ENCODE measurements at regions not wholly inside any gene's neighbourhood (a gene's known extent, or its start where the extent isn't known, plus 50 kb on each side); places are given as distances from the start of the nearest gene placed in this dataset.

- Histone ChIP-seq H4K20me1 (ENCODE audit: insufficient read depth, low read length) (no peaks in the 10 kb centered on the region), H3K9ac (ENCODE audit: low read length) (no peak overlapping the region), H3K27me3 (ENCODE audit: low read depth, low read length) (no peaks in the 10 kb centered on the region), H2AFZ (ENCODE audit: low read depth, low read length) (no peak overlapping the region), H3K36me3 (replicated peaks; ENCODE audit: low read depth, low read length) (no peaks in the 10 kb centered on the region), H3K4me3 (ENCODE audit: low read length) (no peak overlapping the region), H3K4me1 (ENCODE audit: low read length) (peaks cover 27% of the 10 kb centered on the region), H3K27ac (ENCODE audit: low read length) (no peak overlapping the region), H3K4me2 (ENCODE audit: low read length) (no peak overlapping the region), H3K9me3 (ENCODE audit: insufficient read depth, low read length) (no peaks in the 10 kb centered on the region), H3K79me2 (ENCODE audit: low read length) (no peaks in the 10 kb centered on the region)
- TF ChIP-seq CTCF (IDR thresholded peaks at IDR 0.05; ENCODE audit: low read depth, low read length), result no peak
- no peak for TF ChIP-seq EZH2phosphoT487 (IDR thresholded peaks at IDR 0.05; ENCODE audit: low read depth)
Measured at GRCh38 chr2:64262071-64262470, 117.9 kb upstream of the PELI1 start.

DNA sequence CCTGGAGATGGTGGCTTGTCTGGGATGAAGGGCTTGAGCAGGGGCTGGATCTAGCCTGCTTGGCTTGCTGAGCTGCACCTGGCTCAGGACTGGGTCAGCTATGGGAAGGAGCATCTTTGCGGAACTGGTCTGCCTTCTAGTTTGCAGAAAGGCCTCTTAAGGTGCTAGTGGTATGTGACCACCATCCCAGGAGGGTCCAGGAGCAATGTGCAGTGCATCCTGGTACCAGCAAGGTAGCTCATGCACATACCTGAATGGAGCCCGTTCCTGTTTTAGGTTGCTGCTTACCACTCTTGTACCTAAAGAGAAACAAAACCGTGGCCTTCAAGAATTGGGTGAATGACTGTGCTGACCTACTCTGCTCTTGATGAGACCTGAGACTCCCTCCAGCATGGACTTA, 118.6 kb upstream of the PELI1 start:
- Histone ChIP-seq H4K20me1 (ENCODE audit: insufficient read depth, low read length) (no peaks in the 10 kb centered on the region), H3K9me3 (ENCODE audit: insufficient read depth, low read length) (no peaks in the 10 kb centered on the region), H3K27me3 (ENCODE audit: low read depth, low read length) (no peaks in the 10 kb centered on the region), H3K27ac (ENCODE audit: low read length) (no peak overlapping the region), H3K4me3 (ENCODE audit: low read length) (no peak overlapping the region), H3K36me3 (replicated peaks; ENCODE audit: low read depth, low read length) (no peaks in the 10 kb centered on the region), H3K79me2 (ENCODE audit: low read length) (no peaks in the 10 kb centered on the region), H3K4me1 (ENCODE audit: low read length) (peaks cover 23% of the 10 kb centered on the region), H3K4me2 (ENCODE audit: low read length) (0 out of 2 replicates have a peak overlapping the region, but pooled peaks have one; percentile 26), H3K9ac (ENCODE audit: low read length) (no peak overlapping the region), H2AFZ (ENCODE audit: low read depth, low read length) (no peak overlapping the region)
- TF ChIP-seq CTCF (IDR thresholded peaks at IDR 0.05; ENCODE audit: low read depth, low read length) (no peak), EZH2phosphoT487 (IDR thresholded peaks at IDR 0.05; ENCODE audit: low read depth) (no peak)

GRCh38 chr2:64263315-64263714, 119.1 kb upstream of the PELI1 start:
- no peaks in the 10 kb centered on the region for H3K79me2 ChIP-seq (ENCODE audit: low read length)
- no peak overlapping the region for H3K27ac ChIP-seq (ENCODE audit: low read length)
- no peak overlapping the region for H3K9ac ChIP-seq (ENCODE audit: low read length)
- H3K27me3 ChIP-seq (ENCODE audit: low read depth, low read length), result no peaks in the 10 kb centered on the region
- H4K20me1 ChIP-seq (ENCODE audit: insufficient read depth, low read length), result no peaks in the 10 kb centered on the region
- no peaks in the 10 kb centered on the region for H3K9me3 ChIP-seq (ENCODE audit: insufficient read depth, low read length)
- TF ChIP-seq EZH2phosphoT487 (IDR thresholded peaks at IDR 0.05; ENCODE audit: low read depth), result no peak
- TF ChIP-seq CTCF (IDR thresholded peaks at IDR 0.05; ENCODE audit: low read depth, low read length), result no peak
- H3K4me1 ChIP-seq (ENCODE audit: low read length), result peaks cover 22% of the 10 kb centered on the region
- peak overlapping the region; percentile 26 for H3K4me2 ChIP-seq (ENCODE audit: low read length)
- no peaks in the 10 kb centered on the region for H3K36me3 ChIP-seq (replicated peaks; ENCODE audit: low read depth, low read length)
- H2AFZ ChIP-seq (ENCODE audit: low read depth, low read length), result no peak overlapping the region
- H3K4me3 ChIP-seq (ENCODE audit: low read length), result no peak overlapping the region

DNA sequence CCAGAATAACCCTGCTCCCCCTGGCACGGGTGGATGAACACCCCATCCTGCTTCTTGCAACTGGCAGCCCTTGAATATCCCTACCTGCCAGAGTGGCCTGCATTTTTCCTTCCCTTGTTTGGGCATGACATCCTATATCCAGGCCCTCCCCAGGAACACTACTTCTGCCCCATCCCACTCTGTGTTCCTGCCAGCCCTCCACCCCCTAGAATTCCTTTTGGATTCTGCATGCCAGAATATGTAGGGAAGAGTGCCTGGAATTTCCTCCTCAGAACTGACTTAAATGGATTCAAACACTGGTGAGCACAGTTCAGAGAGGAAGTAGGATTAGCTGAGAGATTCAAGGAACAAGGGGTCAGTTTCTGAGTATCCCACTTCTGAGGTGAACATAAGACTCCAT, 123.5 kb upstream of the PELI1 start:
- Histone ChIP-seq H2AFZ (ENCODE audit: low read depth, low read length) (no peak overlapping the region), H3K4me2 (ENCODE audit: low read length) (no peak overlapping the region), H3K79me2 (ENCODE audit: low read length) (no peaks in the 10 kb centered on the region), H3K9me3 (ENCODE audit: insufficient read depth, low read length) (no peaks in the 10 kb centered on the region), H3K27me3 (ENCODE audit: low read depth, low read length) (no peaks in the 10 kb centered on the region), H3K36me3 (replicated peaks; ENCODE audit: low read depth, low read length) (no peaks in the 10 kb centered on the region), H3K27ac (ENCODE audit: low read length) (no peak overlapping the region), H3K4me3 (ENCODE audit: low read length) (no peak overlapping the region), H3K4me1 (ENCODE audit: low read length) (peaks cover 8% of the 10 kb centered on the region), H3K9ac (ENCODE audit: low read length) (no peak overlapping the region), H4K20me1 (ENCODE audit: insufficient read depth, low read length) (no peaks in the 10 kb centered on the region)
- no peak for TF ChIP-seq CTCF (IDR thresholded peaks at IDR 0.05; ENCODE audit: low read depth, low read length)
- no peak for TF ChIP-seq EZH2phosphoT487 (IDR thresholded peaks at IDR 0.05; ENCODE audit: low read depth)

All from OCI-LY3 (cell line).